ENCODE measurements at regions not wholly inside any gene's neighbourhood (a gene's known extent, or its start where the extent isn't known, plus 50 kb on each side); places are given as distances from the start of the nearest gene placed in this dataset.

- Histone ChIP-seq H3K4me1 (ENCODE audit: control insufficient read depth, extremely low read depth, insufficient read depth, low read length) (no peaks in the 10 kb centered on the region), H4K20me1 (ENCODE audit: control insufficient read depth, extremely low read depth, insufficient read depth, low read length) (no peaks in the 10 kb centered on the region), H3K9me3 (ENCODE audit: control insufficient read depth, insufficient read depth, low read depth, low read length) (no peaks in the 10 kb centered on the region), H3K4me3 (replicated peaks in 1 of 4; ENCODE audit: control extremely low read depth in 1 of 4, insufficient read depth in 1 of 4, low read depth in 3 of 4, low read length in 4 of 4) (no peak overlapping the region), H3K4me2 (ENCODE audit: extremely low read depth, insufficient read depth, low read length) (no peak overlapping the region), H3K27me3 (ENCODE audit: control insufficient read depth, insufficient read depth, low read length) (no peaks in the 10 kb centered on the region), H3K36me3 (ENCODE audit: control insufficient read depth, insufficient read depth, low read length) (no peaks in the 10 kb centered on the region), H2AFZ (ENCODE audit: low read length) (no peak overlapping the region), H3K79me2 (ENCODE audit: control insufficient read depth, insufficient read depth, low read length) (no peaks in the 10 kb centered on the region), H3K27ac (ENCODE audit: insufficient read depth, low read length) (no peak overlapping the region), H3K9ac (ENCODE audit: insufficient read depth, low read length) (no peak overlapping the region)
- no peak for DNase-seq (ENCODE audit: low read depth in 2 of 2)
- TF ChIP-seq, protein P1, sequence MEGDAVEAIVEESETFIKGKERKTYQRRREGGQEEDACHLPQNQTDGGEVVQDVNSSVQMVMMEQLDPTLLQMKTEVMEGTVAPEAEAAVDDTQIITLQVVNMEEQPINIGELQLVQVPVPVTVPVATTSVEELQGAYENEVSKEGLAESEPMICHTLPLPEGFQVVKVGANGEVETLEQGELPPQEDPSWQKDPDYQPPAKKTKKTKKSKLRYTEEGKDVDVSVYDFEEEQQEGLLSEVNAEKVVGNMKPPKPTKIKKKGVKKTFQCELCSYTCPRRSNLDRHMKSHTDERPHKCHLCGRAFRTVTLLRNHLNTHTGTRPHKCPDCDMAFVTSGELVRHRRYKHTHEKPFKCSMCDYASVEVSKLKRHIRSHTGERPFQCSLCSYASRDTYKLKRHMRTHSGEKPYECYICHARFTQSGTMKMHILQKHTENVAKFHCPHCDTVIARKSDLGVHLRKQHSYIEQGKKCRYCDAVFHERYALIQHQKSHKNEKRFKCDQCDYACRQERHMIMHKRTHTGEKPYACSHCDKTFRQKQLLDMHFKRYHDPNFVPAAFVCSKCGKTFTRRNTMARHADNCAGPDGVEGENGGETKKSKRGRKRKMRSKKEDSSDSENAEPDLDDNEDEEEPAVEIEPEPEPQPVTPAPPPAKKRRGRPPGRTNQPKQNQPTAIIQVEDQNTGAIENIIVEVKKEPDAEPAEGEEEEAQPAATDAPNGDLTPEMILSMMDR (conservative IDR thresholded peaks at IDR 0.05 in 1 of 2, IDR thresholded peaks at IDR 0.05 in 1 of 2; ENCODE audit: low read depth in 1 of 2, low read length in 2 of 2), result no peak
- no peak for TF ChIP-seq EZH2 (IDR thresholded peaks at IDR 0.05; ENCODE audit: low read length, missing control alignments)
Observed at GRCh38 chr1:34684266-34684665, 70.6 kb upstream of the GJB5 start.

GRCh38 chr1:34685225-34685624, 69.6 kb upstream of the GJB5 start:
- H3K27ac ChIP-seq (ENCODE audit: insufficient read depth, low read length), result no peak overlapping the region
- no peak overlapping the region for H2AFZ ChIP-seq (ENCODE audit: low read length)
- no peaks in the 10 kb centered on the region for H3K4me1 ChIP-seq (ENCODE audit: control insufficient read depth, extremely low read depth, insufficient read depth, low read length)
- H3K9ac ChIP-seq (ENCODE audit: insufficient read depth, low read length), result no peak overlapping the region
- no peaks in the 10 kb centered on the region for H3K79me2 ChIP-seq (ENCODE audit: control insufficient read depth, insufficient read depth, low read length)
- no peaks in the 10 kb centered on the region for H3K9me3 ChIP-seq (ENCODE audit: control insufficient read depth, insufficient read depth, low read depth, low read length)
- H3K27me3 ChIP-seq (ENCODE audit: control insufficient read depth, insufficient read depth, low read length), result no peaks in the 10 kb centered on the region
- TF ChIP-seq EZH2 (IDR thresholded peaks at IDR 0.05; ENCODE audit: low read length, missing control alignments), result no peak
- TF ChIP-seq, protein P1 (conservative IDR thresholded peaks at IDR 0.05 in 1 of 2, IDR thresholded peaks at IDR 0.05 in 1 of 2; ENCODE audit: low read depth in 1 of 2, low read length in 2 of 2), result no peak
- H3K4me2 ChIP-seq (ENCODE audit: extremely low read depth, insufficient read depth, low read length), result no peak overlapping the region
- DNase-seq (ENCODE audit: low read depth in 2 of 2), result no peak
- no peaks in the 10 kb centered on the region for H3K36me3 ChIP-seq (ENCODE audit: control insufficient read depth, insufficient read depth, low read length)
- no peak overlapping the region for H3K4me3 ChIP-seq (replicated peaks in 1 of 4; ENCODE audit: control extremely low read depth in 1 of 4, insufficient read depth in 1 of 4, low read depth in 3 of 4, low read length in 4 of 4)
- no peaks in the 10 kb centered on the region for H4K20me1 ChIP-seq (ENCODE audit: control insufficient read depth, extremely low read depth, insufficient read depth, low read length)

DNA sequence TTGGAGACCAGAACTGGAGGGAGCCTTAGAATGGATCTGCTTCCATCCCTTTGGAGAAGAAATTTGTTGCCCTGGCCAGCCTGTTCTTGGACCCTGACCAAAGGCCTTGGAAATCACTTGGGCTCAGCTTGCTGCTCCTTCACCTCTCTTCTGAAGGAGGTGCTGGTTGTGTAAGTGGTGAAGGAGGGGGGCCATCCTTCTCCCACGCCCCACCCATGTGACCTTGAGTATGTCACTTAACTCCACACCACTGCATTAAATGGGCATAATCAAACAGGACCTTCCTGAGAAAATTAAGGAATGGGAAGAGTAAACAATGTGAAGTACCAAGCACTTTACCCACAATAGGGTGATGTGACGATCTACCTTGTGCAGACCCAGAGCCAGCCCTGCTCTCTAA, 68.3 kb upstream of the GJB5 start:
- no peaks in the 10 kb centered on the region for H3K27me3 ChIP-seq (ENCODE audit: control insufficient read depth, insufficient read depth, low read length)
- no peak overlapping the region for H3K27ac ChIP-seq (ENCODE audit: insufficient read depth, low read length)
- no peak overlapping the region for H3K4me2 ChIP-seq (ENCODE audit: extremely low read depth, insufficient read depth, low read length)
- no peak overlapping the region for H3K4me3 ChIP-seq (replicated peaks in 1 of 4; ENCODE audit: control extremely low read depth in 1 of 4, insufficient read depth in 1 of 4, low read depth in 3 of 4, low read length in 4 of 4)
- H3K9me3 ChIP-seq (ENCODE audit: control insufficient read depth, insufficient read depth, low read depth, low read length), result no peaks in the 10 kb centered on the region
- no peaks in the 10 kb centered on the region for H3K79me2 ChIP-seq (ENCODE audit: control insufficient read depth, insufficient read depth, low read length)
- TF ChIP-seq, protein P1 (conservative IDR thresholded peaks at IDR 0.05 in 1 of 2, IDR thresholded peaks at IDR 0.05 in 1 of 2; ENCODE audit: low read depth in 1 of 2, low read length in 2 of 2), result no peak
- no peak for TF ChIP-seq EZH2 (IDR thresholded peaks at IDR 0.05; ENCODE audit: low read length, missing control alignments)
- no peak overlapping the region for H3K9ac ChIP-seq (ENCODE audit: insufficient read depth, low read length)
- H3K4me1 ChIP-seq (ENCODE audit: control insufficient read depth, extremely low read depth, insufficient read depth, low read length), result no peaks in the 10 kb centered on the region
- H3K36me3 ChIP-seq (ENCODE audit: control insufficient read depth, insufficient read depth, low read length), result no peaks in the 10 kb centered on the region
- no peaks in the 10 kb centered on the region for H4K20me1 ChIP-seq (ENCODE audit: control insufficient read depth, extremely low read depth, insufficient read depth, low read length)
- no peak for DNase-seq (ENCODE audit: low read depth in 2 of 2)
- no peak overlapping the region for H2AFZ ChIP-seq (ENCODE audit: low read length)
